HepG2 (cell line): ENCODE measurements at regions not wholly inside any gene's neighbourhood (a gene's known extent, or its start where the extent isn't known, plus 50 kb on each side); places are given as distances from the start of the nearest gene placed in this dataset.

Source experiments
- CBX2 ChIP-seq, 2 experiments: fragments of 200-600 bp in 1 of 2; sonication (generic); formaldehyde crosslinking in 1 of 2; IDR thresholded peaks; 2 replicates each; pipeline versions ENCODE4 v1.7.0 to v1.8.1; 2018 to 2022; ENCODE audit warnings: low read depth in 2 of 2, low read length in 1 of 2, mild to moderate bottlenecking in 1 of 2, missing genetic modification reagents in 1 of 2
- EZH2 ChIP-seq: conservative IDR thresholded peaks from 2 replicates; pipeline ENCODE4 v1.6.1; 2012; ENCODE audit warnings: mild to moderate bottlenecking, low read depth, low read length, moderate library complexity
- HOXA9 ChIP-seq: sonication (generic); formaldehyde crosslinking; IDR thresholded peaks from 2 replicates; pipeline ENCODE4 v1.8.1; 2022; ENCODE audit warnings: missing genetic modification reagents, mild to moderate bottlenecking, moderate library complexity, borderline replicate concordance
- KDM2A ChIP-seq: sonication (generic); formaldehyde crosslinking; IDR thresholded peaks from 2 replicates; pipeline ENCODE4 v1.4.0; 2020; ENCODE audit warnings: low read depth, missing genetic modification reagents, borderline replicate concordance
- KDM5A ChIP-seq: fragments of 200-600 bp; sonication (generic); IDR thresholded peaks from 2 replicates; pipeline ENCODE4 v1.7.0; 2018; ENCODE audit warnings: antibody characterized with exemption, mild to moderate bottlenecking, low read length, borderline replicate concordance
- NFRKB ChIP-seq: fragments of 450-650 bp; IDR thresholded peaks from 2 replicates; pipeline ENCODE4 v1.6.1; 2017
- SIN3A ChIP-seq: IDR thresholded peaks from 2 replicates; pipeline ENCODE4 v1.6.1; 2011; ENCODE audit warnings: low read depth, mild to moderate bottlenecking, control low read depth, low read length, borderline replicate concordance
- TAF1 ChIP-seq: sonication (generic); formaldehyde crosslinking; IDR thresholded peaks from 2 replicates; pipeline ENCODE4 v1.4.0; 2020; ENCODE audit warnings: missing genetic modification reagents
- TCF7L2 ChIP-seq: IDR thresholded peaks from 2 replicates; pipeline ENCODE4 v1.6.1; 2011; ENCODE audit warnings: mild to moderate bottlenecking, low read depth, low read length, moderate library complexity
- ZBTB33 ChIP-seq: sonication (generic); formaldehyde crosslinking; IDR thresholded peaks from 2 replicates; pipeline ENCODE4 v1.4.0; 2020; ENCODE audit warnings: missing genetic modification reagents
- ZBTB49 ChIP-seq: sonication (generic); formaldehyde crosslinking; IDR thresholded peaks from 2 replicates; pipeline ENCODE4 v1.4.0; 2020; ENCODE audit warnings: missing genetic modification reagents, borderline replicate concordance
- ZHX2 ChIP-seq, 2 experiments: sonication (generic) in 1 of 2; formaldehyde crosslinking in 1 of 2; IDR thresholded peaks; 2 replicates each; pipeline versions ENCODE4 v1.6.1 to v1.9.0; 2014 to 2022; ENCODE audit warnings: antibody characterized with exemption in 1 of 2, borderline replicate concordance in 1 of 2, inconsistent platforms in 1 of 2, low read depth in 1 of 2, missing genetic modification reagents in 1 of 2
- ZNF230 ChIP-seq: sonication (generic); formaldehyde crosslinking; IDR thresholded peaks from 2 replicates; pipeline ENCODE4 v1.4.0; 2020; ENCODE audit warnings: mild to moderate bottlenecking, missing genetic modification reagents
- ZNF552 ChIP-seq: sonication (generic); formaldehyde crosslinking; IDR thresholded peaks from 2 replicates; pipeline ENCODE4 v1.9.0; 2022; ENCODE audit warnings: missing genetic modification reagents, mild to moderate bottlenecking, borderline replicate concordance

DNA sequence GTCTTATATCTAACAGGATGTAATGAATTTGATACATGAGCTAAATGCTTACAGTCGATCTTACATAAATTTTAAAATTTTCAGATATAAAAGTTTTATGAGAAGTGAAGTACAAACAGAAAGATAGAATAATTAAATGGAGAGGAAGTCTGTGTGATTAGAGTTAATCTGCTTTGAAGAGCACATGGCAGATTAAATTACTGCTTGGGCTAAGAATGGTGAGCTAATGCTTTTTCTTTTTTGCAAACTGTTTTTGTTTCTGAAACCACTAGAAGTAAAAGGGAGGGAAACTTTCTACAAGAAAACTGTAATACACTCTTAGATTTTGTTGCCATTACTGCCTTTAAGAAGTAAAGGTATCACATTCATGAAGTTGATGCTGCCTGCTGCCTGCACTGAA, 96.3 kb upstream of the SPRY2 start:
- TF ChIP-seq HOXA9 (CRISPR knock-in tag) (no peak), ZHX2 (IDR thresholded peaks at IDR 0.05; ENCODE audit: low read depth) (no peak), ZHX2 (CRISPR knock-in tag; IDR thresholded peaks at IDR 0.05; ENCODE audit: borderline replicate concordance) (no peak), ZNF552 (CRISPR knock-in tag) (no peak), CBX2 (IDR thresholded peaks at IDR 0.05; ENCODE audit: low read depth, low read length) (no peak), CBX2 (CRISPR knock-in tag; IDR thresholded peaks at IDR 0.05; ENCODE audit: low read depth) (no peak), KDM5A (no peak), KDM2A (no peak), SIN3A (no peak), TAF1 (CRISPR knock-in tag) (no peak), ZBTB33 (no peak), EZH2 (no peak), NFRKB (no peak), TCF7L2 (no peak), ZBTB49 (no peak), ZNF230 (CRISPR knock-in tag) (no peak)
